WTC11 (cell line): ENCODE measurements at regions not wholly inside any gene's neighbourhood (a gene's known extent, or its start where the extent isn't known, plus 50 kb on each side); places are given as distances from the start of the nearest gene placed in this dataset.
"Not testable (repeated sequence)": the region's sequence is repeated elsewhere in the genome, so short reads cannot be mapped to it uniquely, and the experiment has no call there.

ENCODE experiments used
- AFF4 ChIP-seq: sonication (generic); formaldehyde crosslinking; IDR thresholded peaks from 2 replicates; pipeline ENCODE4 v1.8.1; 2023; ENCODE audit warnings: mild to moderate bottlenecking, missing genetic modification reagents, borderline replicate concordance
- ATF3 ChIP-seq: sonication (generic); formaldehyde crosslinking; conservative IDR thresholded peaks from 2 replicates; pipeline ENCODE4 v1.8.1; 2022; ENCODE audit warnings: mild to moderate bottlenecking, missing genetic modification reagents
- CBFB ChIP-seq: sonication (generic); formaldehyde crosslinking; IDR thresholded peaks from 2 replicates; pipeline ENCODE4 v1.8.1; 2022; ENCODE audit warnings: mild to moderate bottlenecking, low read depth, missing genetic modification reagents
- CREB1 ChIP-seq: sonication (generic); formaldehyde crosslinking; IDR thresholded peaks from 2 replicates; pipeline ENCODE4 v1.8.0; 2023; ENCODE audit warnings: mild to moderate bottlenecking, missing genetic modification reagents
- CTCF ChIP-seq: fragments of 200-600 bp; IDR thresholded peaks from 2 replicates; pipeline ENCODE4 v1.8.0; 2022; ENCODE audit warnings: antibody characterized with exemption
- E2F4 ChIP-seq: sonication (generic); formaldehyde crosslinking; IDR thresholded peaks from 2 replicates; pipeline ENCODE4 v1.8.1; 2022; ENCODE audit warnings: low read depth, mild to moderate bottlenecking, moderate library complexity, missing genetic modification reagents, borderline replicate concordance
- ELF4 ChIP-seq: sonication (generic); formaldehyde crosslinking; IDR thresholded peaks from 2 replicates; pipeline ENCODE4 v1.8.1; 2022; ENCODE audit warnings: low read depth, mild to moderate bottlenecking, moderate library complexity, missing genetic modification reagents
- HMGXB4 ChIP-seq: sonication (generic); formaldehyde crosslinking; IDR thresholded peaks from 2 replicates; pipeline ENCODE4 v1.8.1; 2023; ENCODE audit warnings: mild to moderate bottlenecking, moderate library complexity, missing genetic modification reagents
- IRF1 ChIP-seq: sonication (generic); formaldehyde crosslinking; IDR thresholded peaks from 2 replicates; pipeline ENCODE4 v1.8.0; 2023; ENCODE audit warnings: missing genetic modification reagents
- JAZF1 ChIP-seq: fragments of 250-450 bp; sonication (Bioruptor Pico); IDR thresholded peaks from 2 replicates; pipeline ENCODE4 v1.9.0; 2021; ENCODE audit warnings: moderate library complexity, mild to moderate bottlenecking, inconsistent platforms
- NFE2L1 ChIP-seq: sonication (generic); formaldehyde crosslinking; IDR thresholded peaks from 2 replicates; pipeline ENCODE4 v1.8.1; 2023; ENCODE audit warnings: missing genetic modification reagents
- TCF7 ChIP-seq: sonication (generic); formaldehyde crosslinking; IDR thresholded peaks from 2 replicates; pipeline ENCODE4 v1.8.0; 2022; ENCODE audit warnings: mild to moderate bottlenecking, low read depth, missing genetic modification reagents, moderate library complexity

- TF ChIP-seq CTCF; IRF1 (CRISPR knock-in tag); ATF3 (CRISPR knock-in tag); HMGXB4 (CRISPR knock-in tag); E2F4 (CRISPR knock-in tag); CREB1 (CRISPR knock-in tag); ELF4; AFF4 (CRISPR knock-in tag); TCF7 (CRISPR knock-in tag); CBFB (CRISPR knock-in tag); NFE2L1 (CRISPR knock-in tag); JAZF1 (CRISPR knock-in tag): not testable (repeated sequence)
Measured at GRCh38 chr2:3104958-3105813, 272.4 kb downstream of the EIPR1 start.
